HG02571 (cell line): ENCODE measurements at regions not wholly inside any gene's neighbourhood (a gene's known extent, or its start where the extent isn't known, plus 50 kb on each side); places are given as distances from the start of the nearest gene placed in this dataset.

Experiments
- ATAC-seq: cut with Tn5 transposase; IDR thresholded peaks from one replicate; pipeline ENCODE4 v1.9.1; 2021; ENCODE audit warnings: mild to moderate bottlenecking, moderate library complexity; ENCODE audit not compliant: unreplicated experiment

DNA sequence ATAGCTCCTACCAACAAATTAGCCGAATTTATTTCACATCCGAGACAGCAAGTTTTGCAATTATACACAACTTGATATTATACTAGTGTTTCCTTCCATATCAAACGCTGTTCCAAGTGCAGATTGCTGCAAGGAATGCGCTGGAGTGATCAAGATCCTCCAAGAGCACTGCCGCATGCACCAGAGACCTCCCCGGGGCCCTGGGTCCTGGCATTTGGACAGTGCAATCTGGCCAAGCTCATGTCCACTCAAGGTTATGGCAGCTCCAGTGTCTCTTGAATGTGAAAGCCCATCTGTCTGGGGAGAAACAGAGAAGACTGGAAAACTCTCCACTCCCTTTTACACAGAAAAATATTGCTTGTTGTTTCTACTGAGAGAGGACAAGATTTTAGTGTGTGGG, 111.9 kb downstream of the HSPH1 start:
- no peak for ATAC-seq

DNA sequence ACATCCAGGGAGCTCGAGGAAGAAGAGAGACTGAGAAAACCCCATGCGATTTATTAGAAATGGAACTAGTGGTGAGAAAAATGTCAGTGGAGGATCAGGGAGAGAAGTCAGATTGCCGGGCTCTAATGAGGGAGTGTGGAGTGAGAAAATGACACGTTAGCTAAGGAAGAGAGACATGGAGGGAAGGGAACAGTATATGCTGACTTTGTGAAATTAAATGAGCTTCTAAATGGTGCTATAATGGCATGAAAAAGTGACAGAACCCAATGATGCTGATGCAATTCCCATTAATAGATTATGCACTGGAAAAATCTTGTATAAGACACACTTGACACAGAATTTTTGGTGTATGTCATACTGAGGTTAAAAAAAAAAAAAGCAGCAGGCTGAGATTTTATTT, 112.6 kb downstream of the HSPH1 start:
- ATAC-seq: no peak

DNA sequence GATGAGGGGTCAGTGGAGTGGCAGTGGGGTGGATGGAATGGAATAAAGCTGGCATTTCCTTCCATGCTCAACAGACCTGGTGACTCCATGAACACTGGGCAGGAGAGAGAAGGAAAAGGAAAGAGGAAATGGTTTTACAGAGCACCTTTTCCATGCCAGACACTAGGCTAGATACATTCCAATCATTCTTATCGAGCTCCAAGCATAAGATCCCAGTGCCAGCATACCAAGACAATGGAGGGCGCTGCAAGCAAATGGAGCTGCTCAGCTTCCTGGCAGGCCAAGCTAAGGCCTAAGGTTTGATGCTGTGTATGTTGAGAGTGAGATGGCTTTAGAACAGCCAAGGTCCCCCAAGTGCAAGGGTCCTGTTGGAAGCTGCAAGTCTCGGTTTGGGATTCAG, 113.2 kb downstream of the HSPH1 start:
- no peak for ATAC-seq

DNA sequence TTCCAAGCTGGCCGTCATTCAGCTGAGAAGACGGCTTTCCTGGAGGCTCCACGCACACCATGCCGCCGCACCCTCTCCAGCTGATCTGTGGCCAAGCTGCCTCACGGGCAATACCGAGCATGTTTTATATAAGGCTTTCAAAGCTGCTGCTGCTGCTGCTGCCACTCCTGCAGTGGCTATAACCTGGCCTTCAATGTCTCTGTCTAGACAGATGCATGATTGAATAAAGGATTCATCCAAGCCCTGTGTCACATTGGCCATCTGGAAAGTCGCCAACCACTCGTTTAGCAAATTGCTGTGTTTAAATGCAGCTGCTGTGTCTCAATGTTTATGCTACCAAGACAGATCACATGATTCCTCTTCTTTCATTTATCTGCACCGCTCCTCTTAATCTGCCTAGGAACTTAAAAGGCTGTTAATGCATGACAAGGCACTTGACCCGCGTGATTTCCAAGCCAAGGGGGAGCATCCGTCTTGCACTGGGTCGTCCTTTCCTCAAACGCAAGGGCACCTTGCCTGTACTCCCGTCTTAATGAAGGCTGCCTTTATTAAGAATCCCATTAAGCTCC, 114.3 kb downstream of the TEX26 start:
- ATAC-seq: no peak

DNA sequence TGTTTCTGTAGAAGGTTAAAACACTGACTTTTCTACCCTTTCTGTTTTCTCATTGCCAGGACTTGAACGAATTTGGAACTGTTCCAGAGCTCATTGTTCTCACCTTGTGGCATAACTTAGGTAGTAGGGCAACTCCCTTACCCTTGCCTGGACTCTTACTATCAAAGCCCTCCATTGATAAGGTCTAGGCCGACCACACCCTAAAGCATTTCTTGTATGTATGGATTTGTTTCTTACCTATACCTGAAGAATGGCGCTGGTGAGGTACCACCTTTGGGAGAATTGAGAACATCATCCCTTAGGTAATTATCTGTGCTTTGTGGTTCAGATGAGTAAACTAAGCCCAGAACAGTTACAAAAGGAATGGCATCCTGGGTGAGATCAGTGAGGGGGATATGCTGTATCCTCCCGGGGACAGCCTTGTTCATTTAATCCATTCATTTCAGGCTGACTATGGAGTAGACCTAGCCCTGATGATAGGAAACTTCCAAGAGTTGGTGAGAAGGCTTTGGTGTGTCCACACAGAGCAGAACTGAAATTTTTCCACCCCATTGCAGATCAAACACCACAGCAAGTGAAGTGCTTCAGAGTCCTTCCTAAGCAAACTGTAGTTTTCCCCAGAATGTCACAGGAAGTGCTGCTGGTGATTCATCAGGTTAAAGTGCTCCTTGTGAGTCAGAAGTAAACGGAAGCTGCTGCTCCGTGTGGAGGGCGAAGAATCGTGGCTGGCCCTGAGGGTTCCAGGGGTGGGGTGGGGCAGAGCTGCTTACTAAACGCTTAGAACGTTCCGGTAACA, 113.0 kb downstream of the TEX26 start:
- ATAC-seq: no peak

DNA sequence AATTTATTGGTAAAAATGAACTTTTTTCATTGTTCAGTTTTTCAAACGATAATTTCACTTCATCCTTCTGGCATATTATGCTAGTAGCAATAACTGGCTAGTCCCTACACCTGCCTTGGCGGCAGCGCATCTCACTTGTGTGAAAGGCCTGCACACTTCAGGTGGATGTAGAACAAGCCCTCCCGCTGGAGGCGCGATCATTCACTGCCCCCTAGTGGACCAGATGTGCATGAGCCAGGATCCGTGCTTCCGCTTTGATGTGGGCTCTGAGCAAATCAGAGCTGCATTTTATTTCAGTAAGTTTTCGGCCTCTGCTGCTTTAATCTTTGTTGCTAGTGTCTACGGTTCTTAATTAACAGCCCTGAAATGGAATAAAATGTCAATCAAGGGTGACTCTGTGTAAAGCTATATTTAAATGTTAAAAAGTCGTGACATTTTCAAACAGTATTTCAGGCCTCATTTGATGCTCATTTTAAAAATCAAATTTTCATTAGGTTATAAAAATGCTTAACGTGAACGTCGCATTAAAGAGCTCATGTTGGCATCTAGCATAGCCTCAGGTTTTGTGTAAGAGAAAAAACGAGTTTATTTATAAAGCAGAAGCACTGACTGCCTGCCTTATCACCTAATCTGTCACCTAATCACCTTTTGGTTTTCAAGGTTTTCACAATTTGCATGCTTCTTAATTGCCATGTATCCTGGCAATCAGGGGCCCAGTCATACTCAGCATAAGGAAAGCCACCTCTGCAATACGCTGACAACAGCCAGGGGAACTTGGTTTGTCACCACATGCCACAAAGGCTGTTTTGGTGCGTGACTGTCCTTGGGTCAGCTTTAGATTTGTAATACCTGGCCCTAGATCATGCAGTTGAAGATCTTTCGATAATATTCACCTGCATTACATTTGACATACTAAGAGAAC, 112.2 kb downstream of the TEX26 start:
- peak; percentile 87 for ATAC-seq

DNA sequence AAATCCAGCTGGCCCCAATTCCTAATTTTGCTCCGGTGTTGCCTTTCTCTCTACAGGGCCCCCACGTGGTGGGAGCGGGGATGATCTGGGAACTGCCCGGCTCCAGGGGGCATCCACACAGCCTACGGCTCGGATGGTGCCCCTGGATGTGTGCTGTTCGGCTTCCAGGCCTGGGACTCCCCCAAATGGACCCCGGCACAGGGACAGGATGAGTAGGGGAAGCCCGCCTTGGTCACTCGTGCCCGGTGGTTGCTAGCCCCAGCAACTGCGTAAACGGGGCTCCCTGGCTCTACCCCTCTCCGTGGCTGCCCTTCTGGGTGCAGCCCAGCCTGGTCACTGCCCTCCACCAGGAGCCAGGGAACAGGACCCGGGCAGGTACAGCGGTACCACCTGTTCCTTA, 111.5 kb downstream of the TEX26 start:
- no peak for ATAC-seq

DNA sequence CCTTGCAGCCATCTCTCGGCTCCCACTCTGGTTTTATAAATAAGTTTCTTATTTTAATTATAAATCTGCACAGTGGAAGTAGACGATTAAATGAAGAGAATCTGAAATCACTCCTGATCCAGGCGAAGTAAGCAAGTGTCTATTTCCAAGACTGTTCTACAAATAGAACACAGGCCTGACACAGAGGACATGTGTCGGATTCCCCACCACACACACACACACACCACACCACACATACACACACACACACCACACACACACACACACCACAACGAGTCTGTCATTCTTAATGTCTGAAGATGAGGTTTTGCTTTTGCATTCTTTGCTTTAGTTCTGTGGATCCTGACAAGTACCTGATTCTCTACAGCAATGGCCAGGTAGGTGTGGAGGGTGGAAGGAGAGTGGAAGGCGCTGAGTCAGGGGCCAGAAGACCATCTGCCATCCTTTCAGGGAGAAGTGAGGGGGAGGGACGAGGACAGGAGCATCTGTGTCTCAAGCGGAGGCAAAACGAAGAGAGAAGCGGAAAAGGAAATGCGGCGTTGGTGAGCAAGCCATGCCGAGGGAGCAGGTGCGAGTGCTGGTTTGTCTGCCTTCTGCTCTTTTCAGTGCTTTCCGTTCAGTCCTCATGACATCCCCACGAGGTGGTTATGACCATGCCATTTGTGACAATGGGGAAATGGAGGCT, 110.2 kb downstream of the TEX26 start:
- no peak for ATAC-seq

DNA sequence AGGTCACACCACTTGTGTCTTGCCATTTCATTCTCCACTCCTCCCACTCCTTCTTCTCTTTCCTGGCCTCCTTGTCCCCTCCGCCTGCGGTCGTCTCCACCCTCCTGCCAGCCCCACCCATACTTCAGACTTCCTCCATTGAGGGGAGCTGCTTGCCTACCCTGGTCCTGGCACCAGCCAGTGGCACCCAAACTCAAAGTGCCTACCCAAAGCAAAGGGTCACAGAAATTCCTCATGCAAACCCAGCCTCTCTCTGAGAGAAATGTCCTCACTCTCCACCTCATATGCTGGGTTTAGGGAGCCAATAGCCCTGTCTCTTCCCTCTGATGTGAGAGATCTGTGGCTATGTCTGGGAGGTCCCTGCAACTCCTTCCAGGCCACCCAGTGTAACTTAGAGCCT, 109.6 kb downstream of the TEX26 start:
- no peak for ATAC-seq

DNA sequence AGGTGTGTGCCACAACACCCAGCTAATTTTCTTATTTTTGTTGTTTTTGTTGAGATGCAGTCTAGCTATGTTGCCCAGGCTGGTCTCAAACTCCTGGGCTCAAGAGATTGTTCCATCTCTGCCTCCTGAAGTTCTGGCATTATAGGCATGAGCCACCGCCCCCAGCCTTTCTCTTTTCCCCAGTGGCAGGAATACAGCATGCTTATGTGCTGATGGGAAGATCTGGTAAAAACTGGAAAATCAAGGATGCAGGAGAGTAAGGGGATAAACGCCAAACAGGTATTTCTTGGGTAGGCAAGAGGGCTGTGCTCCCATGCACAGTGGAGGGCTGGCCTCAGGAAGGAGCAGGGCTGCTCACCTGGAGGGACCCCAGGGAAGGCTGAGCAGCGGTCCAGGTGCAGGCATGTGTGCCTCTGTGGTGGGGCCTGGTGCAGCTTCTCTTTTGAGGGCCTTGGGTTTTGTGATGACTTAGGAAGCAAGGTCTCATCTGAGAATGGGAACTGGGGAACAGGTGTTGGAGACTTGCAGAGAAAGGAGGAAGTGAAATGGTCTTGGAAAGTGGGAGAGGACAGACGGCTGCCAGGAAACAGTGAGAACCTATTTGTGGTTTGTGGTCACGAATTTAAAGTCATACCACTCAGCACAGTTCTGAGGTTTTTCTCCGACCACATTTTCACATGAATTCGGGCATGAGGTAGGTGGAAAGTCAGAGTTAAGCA, 106.5 kb downstream of the TEX26 start:
- peak; percentile 79 for ATAC-seq

DNA sequence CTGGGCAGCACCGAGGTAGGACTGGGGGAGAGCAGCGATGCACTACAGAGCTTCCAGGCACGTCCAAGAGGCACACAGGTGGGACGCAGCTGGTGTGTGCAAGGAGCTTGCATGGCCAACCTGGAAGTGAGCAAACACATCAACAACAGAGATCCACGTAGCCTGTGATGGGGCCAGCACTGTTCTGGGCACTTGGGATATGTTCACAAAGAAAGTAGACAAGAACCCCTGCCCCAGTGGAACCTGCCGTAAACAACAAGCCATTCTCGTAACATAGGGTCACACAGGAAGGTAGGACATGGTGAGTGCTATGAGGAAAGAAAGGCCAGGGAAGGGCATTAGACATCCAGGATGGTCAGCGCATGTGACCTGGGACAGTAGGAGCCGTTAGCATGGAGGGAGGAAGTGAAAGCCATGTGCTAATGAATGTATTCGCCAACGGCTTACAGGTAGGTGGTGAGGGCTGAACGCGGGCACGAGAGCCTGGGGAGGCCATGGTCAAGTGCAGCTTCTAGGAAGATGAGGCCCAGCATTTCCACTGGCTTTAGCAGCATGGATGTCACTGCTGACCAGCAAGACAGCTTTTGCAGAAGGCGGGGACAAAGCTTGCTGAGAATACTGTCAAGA, 105.5 kb downstream of the TEX26 start:
- no peak for ATAC-seq

DNA sequence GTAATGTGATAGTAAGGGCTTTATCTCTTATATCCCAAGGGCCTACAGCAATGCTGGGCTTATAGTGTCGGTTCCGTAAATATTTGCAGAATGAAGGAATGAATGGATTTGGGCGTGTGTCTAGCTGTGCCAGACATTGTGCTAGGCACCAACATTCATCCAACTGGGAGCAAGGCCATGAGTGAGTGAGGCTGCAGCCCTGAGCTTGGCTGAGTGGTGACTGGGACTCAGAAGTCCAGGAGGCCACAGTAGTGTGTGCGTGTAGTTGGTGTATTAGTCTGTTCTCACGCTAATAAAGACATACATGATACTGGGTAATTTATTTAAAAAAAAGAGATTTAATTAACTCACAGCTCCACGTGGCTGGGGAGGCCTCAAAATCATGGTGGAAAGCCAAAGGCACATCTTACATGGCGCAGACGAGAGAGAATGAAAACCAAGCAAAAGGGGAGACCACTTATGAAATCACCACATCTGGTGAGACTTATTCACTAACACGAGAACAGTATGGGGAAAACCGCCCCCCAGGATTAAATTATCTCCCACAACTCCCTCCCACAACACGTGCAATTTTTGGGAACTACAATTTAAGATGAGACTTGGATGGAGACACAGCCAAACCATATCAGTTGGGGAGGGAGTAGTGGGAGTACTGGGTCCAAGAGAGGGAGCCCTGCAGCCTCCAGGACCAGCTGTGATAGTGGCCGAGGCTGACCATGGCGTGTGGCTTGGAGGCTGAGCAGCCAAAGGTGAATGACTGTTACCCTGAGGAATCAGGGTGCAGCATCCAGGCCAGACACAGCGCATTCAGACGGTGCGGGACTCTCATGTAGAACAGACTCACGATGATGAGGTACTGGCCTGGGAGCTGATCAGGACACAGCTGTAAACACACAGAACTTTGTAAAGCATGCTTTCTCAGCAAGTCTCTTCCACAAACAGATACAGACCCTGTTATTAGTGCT, 104.6 kb downstream of the TEX26 start:
- no peak for ATAC-seq

DNA sequence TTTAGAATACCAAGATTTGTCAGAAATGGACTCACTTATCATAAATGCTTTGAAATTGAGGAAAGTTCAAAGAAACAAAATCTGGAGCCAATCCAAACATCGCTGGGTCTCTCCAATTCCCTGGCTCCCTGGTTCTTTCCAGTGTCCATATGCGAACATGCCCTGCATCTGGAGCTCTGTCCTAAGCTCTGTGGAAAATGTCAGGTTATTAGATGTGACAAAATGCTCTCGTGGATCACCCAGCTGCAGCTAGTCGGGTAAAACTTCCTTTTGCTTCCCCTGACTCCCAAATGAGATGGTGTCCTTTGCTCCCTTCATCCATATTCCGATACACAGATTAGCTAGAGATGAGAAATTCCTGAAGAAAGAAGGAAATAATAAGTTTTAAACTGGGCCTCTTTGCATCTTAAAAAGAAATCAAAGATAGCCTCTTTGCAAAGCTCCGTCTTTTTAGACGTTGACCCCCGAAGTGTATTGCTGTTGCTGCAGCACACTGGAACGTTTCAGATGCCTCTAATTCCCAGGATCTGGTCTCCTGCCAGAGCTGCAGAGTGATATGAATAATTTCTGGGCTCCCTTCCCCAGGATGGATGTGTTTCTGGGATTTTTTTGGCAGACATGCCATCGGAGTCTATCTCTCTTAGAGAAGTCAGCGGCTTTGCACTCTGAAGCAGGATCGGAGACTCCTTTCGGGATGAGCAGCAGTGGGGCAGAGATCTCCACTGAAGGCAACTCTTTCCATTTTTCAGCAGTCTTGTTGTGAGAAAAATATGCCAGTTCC, 102.9 kb downstream of the TEX26 start:
- ATAC-seq: no peak

DNA sequence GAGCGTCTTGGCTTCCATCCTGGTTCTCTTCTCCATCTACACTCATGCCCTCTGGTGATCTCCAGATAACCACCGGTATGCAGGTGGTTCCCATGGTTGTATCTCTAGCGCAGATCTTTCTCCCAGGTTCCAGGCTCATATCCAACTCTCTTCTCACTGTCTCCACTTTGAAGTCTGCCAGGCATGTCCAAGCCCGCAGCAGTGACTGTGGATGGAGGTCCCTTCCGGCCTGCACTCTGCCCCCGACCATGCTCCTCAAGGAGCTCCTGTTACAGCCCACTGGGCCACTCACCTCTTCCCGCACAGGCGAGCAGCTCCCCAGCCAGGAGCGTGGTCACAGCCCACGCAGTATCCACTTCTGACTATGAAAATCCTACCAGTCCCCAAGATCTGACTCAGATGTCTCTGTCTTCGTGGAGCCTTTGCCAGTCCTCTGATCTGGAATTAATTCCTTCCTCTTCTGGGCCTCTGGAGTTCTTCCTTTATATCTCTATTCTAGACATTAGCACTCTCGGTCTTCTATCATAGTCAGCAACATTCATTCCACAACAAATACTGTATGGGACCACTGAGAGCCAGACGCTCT, 100.2 kb downstream of the TEX26 start:
- no peak for ATAC-seq

DNA sequence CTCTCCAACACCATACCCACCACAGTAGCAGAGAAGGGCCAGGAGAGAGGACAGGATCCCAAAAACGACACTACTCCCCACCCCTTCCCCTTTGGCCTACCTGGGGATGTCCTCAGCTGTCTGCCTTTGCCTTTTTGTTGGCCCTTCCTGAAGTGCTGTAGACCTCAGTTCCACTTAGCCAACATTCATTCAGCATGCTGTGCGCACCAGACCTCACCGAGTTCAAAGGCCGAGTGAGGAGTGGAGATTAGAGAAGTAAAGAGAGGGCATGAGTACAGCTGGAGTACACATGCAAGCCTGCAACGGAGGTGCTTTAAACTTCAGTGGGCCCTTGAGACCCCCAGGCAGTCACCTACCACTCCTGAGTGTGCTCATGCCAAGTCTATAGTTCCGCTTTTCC, 99.0 kb downstream of the TEX26 start:
- ATAC-seq: no peak

DNA sequence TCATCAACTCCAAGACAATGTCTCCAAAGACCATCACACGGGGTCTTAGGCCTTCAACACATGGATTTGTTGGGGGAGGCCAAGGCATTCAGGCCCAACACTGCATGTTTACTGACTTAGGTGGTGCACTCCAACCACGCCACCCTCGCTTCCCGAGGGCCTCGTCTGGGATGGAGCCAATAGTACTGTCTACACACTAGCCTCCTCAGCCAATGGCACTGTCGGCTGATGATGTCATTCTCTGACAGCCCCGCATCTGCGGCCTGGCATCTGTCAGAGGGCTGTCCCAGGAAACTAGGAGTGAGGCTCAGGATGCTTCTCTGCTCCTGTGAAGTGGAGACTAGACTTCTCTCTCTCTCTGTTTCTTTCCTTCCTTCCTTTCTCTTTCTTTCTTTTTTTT, 96.6 kb downstream of the TEX26 start:
- no peak for ATAC-seq

DNA sequence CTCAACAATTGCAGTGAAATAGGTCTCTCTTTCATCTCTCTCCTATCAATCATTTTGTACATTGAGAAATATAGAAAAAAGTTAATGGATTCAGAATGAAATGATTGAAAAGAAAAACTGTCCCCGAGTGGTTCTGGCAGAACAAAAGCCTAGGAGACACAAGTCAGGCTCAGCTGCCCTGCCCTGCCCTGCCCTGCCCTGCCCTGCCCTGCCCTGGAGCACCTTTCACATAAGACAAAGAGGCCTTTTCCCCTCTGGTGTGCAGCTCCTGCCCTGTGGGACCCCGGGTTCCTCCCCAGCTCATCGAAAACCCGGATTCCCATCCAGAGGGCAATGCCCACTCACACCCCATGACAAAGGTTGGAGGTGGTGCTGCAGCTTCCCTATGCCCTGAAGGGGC, 94.7 kb downstream of the TEX26 start:
- no peak for ATAC-seq
